ENCODE measurements at regions not wholly inside any gene's neighbourhood (a gene's known extent, or its start where the extent isn't known, plus 50 kb on each side); places are given as distances from the start of the nearest gene placed in this dataset.

- TF ChIP-seq POLR2A (IDR thresholded peaks at IDR 0.05; ENCODE audit: low read length) (no peak), GATA1 (IDR thresholded peaks at IDR 0.05; ENCODE audit: low read depth, low read length) (no peak)
Observed at GRCh38 chr4:30862196-30862595, 142.0 kb downstream of the PCDH7 start.
